ENCODE measurements at regions not wholly inside any gene's neighbourhood (a gene's known extent, or its start where the extent isn't known, plus 50 kb on each side); places are given as distances from the start of the nearest gene placed in this dataset.

GRCh38 chr2:226674123-226674522 lies 125.5 kb downstream of the IRS1 start:
- Histone ChIP-seq H3K9me3 (no peaks in the 10 kb centered on the region), H3K36me3 (no peaks in the 10 kb centered on the region), H3K27me3 (ENCODE audit: low read depth) (no peaks in the 10 kb centered on the region), H3K4me1 (peaks cover 7% of the 10 kb centered on the region), H3K27ac (no peak overlapping the region), H3K4me3 (no peak overlapping the region)
- intact Hi-C loops (cut with DNase I), result no loop called here
- DNase-seq (no peak), ATAC-seq (peak in 1 of 2 donors; percentile 28)
- TF ChIP-seq CTCF (IDR thresholded peaks at IDR 0.05), result no peak

- intact Hi-C loops (cut with DNase I), result no loop called here
- DNase-seq (no peak), ATAC-seq (no peak)
- Histone ChIP-seq H3K27ac (no peak overlapping the region), H3K27me3 (ENCODE audit: low read depth) (no peaks in the 10 kb centered on the region), H3K4me3 (no peak overlapping the region), H3K4me1 (peaks cover 7% of the 10 kb centered on the region), H3K9me3 (no peaks in the 10 kb centered on the region), H3K36me3 (no peaks in the 10 kb centered on the region)
- TF ChIP-seq CTCF (IDR thresholded peaks at IDR 0.05), result no peak
Observed at GRCh38 chr2:226673314-226673723, 126.3 kb downstream of the IRS1 start.

- TF ChIP-seq CTCF (IDR thresholded peaks at IDR 0.05), result no peak
- H3K9me3 ChIP-seq, result no peaks in the 10 kb centered on the region
- no peak for ATAC-seq
- no peaks in the 10 kb centered on the region for H3K36me3 ChIP-seq
- H3K27me3 ChIP-seq (ENCODE audit: low read depth), result no peaks in the 10 kb centered on the region
- peaks cover 7% of the 10 kb centered on the region for H3K4me1 ChIP-seq
- no peak for DNase-seq
- H3K4me3 ChIP-seq, result no peak overlapping the region
- H3K27ac ChIP-seq, result no peak overlapping the region
- intact Hi-C loops (cut with DNase I), result no loop called here
Observed at GRCh38 chr2:226671141-226671676, 128.4 kb downstream of the IRS1 start.

- TF ChIP-seq CTCF (IDR thresholded peaks at IDR 0.05), result no peak
- Histone ChIP-seq H3K9me3 (no peaks in the 10 kb centered on the region), H3K4me3 (no peak overlapping the region), H3K27me3 (ENCODE audit: low read depth) (no peaks in the 10 kb centered on the region), H3K36me3 (no peaks in the 10 kb centered on the region), H3K4me1 (peaks cover 7% of the 10 kb centered on the region), H3K27ac (no peak overlapping the region)
- intact Hi-C loops (cut with DNase I), result no loop called here
- no peak for ATAC-seq
- no peak for DNase-seq
Observed at GRCh38 chr2:226669905-226670304, 129.7 kb downstream of the IRS1 start.

GRCh38 chr2:226669249-226669648 lies 130.4 kb downstream of the IRS1 start:
- H3K36me3 ChIP-seq, result no peaks in the 10 kb centered on the region
- no peak for DNase-seq
- ATAC-seq, result no peak
- no peak for TF ChIP-seq CTCF (IDR thresholded peaks at IDR 0.05)
- no peak overlapping the region for H3K4me3 ChIP-seq
- peaks cover 7% of the 10 kb centered on the region for H3K4me1 ChIP-seq
- no peak overlapping the region for H3K27ac ChIP-seq
- H3K9me3 ChIP-seq, result no peaks in the 10 kb centered on the region
- no peaks in the 10 kb centered on the region for H3K27me3 ChIP-seq (ENCODE audit: low read depth)
- intact Hi-C loops (cut with DNase I), result no loop called here

- Histone ChIP-seq H3K4me3 (no peak overlapping the region), H3K27ac (no peak overlapping the region), H3K36me3 (no peaks in the 10 kb centered on the region), H3K9me3 (no peaks in the 10 kb centered on the region), H3K4me1 (peaks cover 7% of the 10 kb centered on the region), H3K27me3 (ENCODE audit: low read depth) (no peaks in the 10 kb centered on the region)
- no peak for TF ChIP-seq CTCF (IDR thresholded peaks at IDR 0.05)
- no peak for ATAC-seq
- DNase-seq, result no peak
- intact Hi-C loops (cut with DNase I), result no loop called here
Observed at GRCh38 chr2:226667736-226668135, 131.9 kb downstream of the IRS1 start.
